Stromal cell of bone marrow (primary cell): ENCODE measurements at regions not wholly inside any gene's neighbourhood (a gene's known extent, or its start where the extent isn't known, plus 50 kb on each side); places are given as distances from the start of the nearest gene placed in this dataset.

ENCODE experiments used
- DNase-seq: peaks from one replicate; pipeline ENCODE4 v3.0.0-alpha.2; 2012; ENCODE audit warnings: low read depth

GRCh38 chr9:1267141-1267570 lies 217.0 kb downstream of the DMRT2 start:
- DNase-seq, result no peak

- DNase-seq, result no peak
These were observed 217.4 kb downstream of the DMRT2 start for GRCh38 chr9:1267581-1267980.

GRCh38 chr9:1269533-1270315 lies 219.6 kb downstream of the DMRT2 start:
- no peak for DNase-seq

GRCh38 chr9:1271367-1271766 lies 221.2 kb downstream of the DMRT2 start:
- no peak for DNase-seq

GRCh38 chr9:1271786-1272185 lies 221.6 kb downstream of the DMRT2 start:
- DNase-seq, result no peak

- DNase-seq, result no peak
These were observed 222.3 kb downstream of the DMRT2 start for GRCh38 chr9:1272488-1272887.

GRCh38 chr9:1273859-1274258 lies 223.7 kb downstream of the DMRT2 start:
- no peak for DNase-seq

GRCh38 chr9:1274334-1274733 lies 224.2 kb downstream of the DMRT2 start:
- DNase-seq, result no peak

GRCh38 chr9:1276474-1276873 lies 226.3 kb downstream of the DMRT2 start:
- DNase-seq, result no peak

- DNase-seq, result no peak
These were observed 234.6 kb downstream of the DMRT2 start for GRCh38 chr9:1284727-1285126.

GRCh38 chr9:1285526-1285925 lies 235.4 kb downstream of the DMRT2 start:
- no peak for DNase-seq

GRCh38 chr9:1292384-1292783 lies 242.2 kb downstream of the DMRT2 start:
- no peak for DNase-seq

- DNase-seq, result no peak
These were observed 244.6 kb downstream of the DMRT2 start for GRCh38 chr9:1294641-1295258.

GRCh38 chr9:1296331-1296730 lies 246.2 kb downstream of the DMRT2 start:
- DNase-seq, result no peak

GRCh38 chr9:1298046-1298445 lies 247.9 kb downstream of the DMRT2 start:
- no peak for DNase-seq

GRCh38 chr9:1300941-1301340 lies 250.8 kb downstream of the DMRT2 start:
- DNase-seq, result no peak

GRCh38 chr9:1303932-1304331 lies 253.8 kb downstream of the DMRT2 start:
- DNase-seq, result no peak

- no peak for DNase-seq
These were observed 261.4 kb downstream of the DMRT2 start for GRCh38 chr9:1311462-1312042.

GRCh38 chr9:1319436-1319835 lies 269.3 kb downstream of the DMRT2 start:
- DNase-seq, result no peak

GRCh38 chr9:1320051-1320557 lies 269.9 kb downstream of the DMRT2 start:
- DNase-seq, result no peak

GRCh38 chr9:1320607-1321195 lies 270.5 kb downstream of the DMRT2 start:
- no peak for DNase-seq

- DNase-seq, result no peak
These were observed 277.3 kb downstream of the DMRT2 start for GRCh38 chr9:1327467-1327866.

GRCh38 chr9:1328341-1328740 lies 278.2 kb downstream of the DMRT2 start:
- DNase-seq, result no peak
